ENCODE measurements at regions not wholly inside any gene's neighbourhood (a gene's known extent, or its start where the extent isn't known, plus 50 kb on each side); places are given as distances from the start of the nearest gene placed in this dataset.
"Not testable (repeated sequence)": the region's sequence is repeated elsewhere in the genome, so short reads cannot be mapped to it uniquely, and the experiment has no call there.

DNA sequence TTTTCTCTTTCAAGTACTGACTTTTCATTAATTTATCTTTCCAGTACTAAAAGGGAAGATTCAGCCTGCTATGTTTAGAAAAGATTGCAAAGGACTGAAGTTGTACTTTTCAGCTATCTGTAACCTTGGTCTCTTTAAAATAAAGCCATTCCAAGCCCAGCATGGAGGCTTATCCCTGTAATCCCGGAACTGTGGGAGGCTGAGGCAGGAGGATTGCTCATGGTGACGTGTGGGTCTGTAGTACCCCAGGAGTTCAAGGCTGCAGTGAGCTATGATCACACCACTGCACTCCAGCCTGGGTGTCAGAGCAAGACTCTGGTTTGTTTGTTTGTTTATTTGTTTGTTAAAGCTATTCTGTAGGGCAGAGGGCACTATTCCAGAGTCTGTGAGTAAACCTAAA lies 50.6 kb upstream of the TMEM170B start:
- no peak for DNase-seq (ENCODE audit: low read depth in 2 of 3, low spot score in 2 of 3)

GRCh38 chr6:11486486-11486885 lies 51.1 kb upstream of the TMEM170B start:
- no peak for DNase-seq (ENCODE audit: low read depth in 2 of 3, low spot score in 2 of 3)

DNA sequence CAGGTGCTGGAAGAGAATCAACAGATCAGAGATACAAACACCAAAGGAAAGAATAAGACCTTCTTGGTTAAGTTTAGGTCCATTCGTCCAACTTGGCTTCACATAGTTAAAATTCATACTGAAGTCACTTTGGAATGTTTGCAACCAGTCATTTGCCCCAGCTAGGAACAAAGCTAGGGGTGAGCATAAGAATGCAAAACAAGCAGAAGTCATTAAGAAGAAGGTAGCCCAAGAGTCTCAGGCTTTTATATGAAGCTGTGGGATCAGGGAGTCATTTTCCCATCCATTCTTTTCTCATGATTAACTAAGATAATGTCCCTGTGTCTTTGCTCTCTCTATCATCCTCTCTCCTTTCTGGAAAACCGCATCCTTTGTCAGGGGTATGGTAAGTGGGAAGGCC lies 51.5 kb upstream of the TMEM170B start:
- DNase-seq (ENCODE audit: low read depth in 2 of 3, low spot score in 2 of 3) = no peak

GRCh38 chr6:11485271-11485670 lies 52.3 kb upstream of the TMEM170B start:
- no peak for DNase-seq (ENCODE audit: low read depth in 2 of 3, low spot score in 2 of 3)

GRCh38 chr6:11484441-11484840 lies 53.1 kb upstream of the TMEM170B start:
- no peak for DNase-seq (ENCODE audit: low read depth in 2 of 3, low spot score in 2 of 3)

DNA sequence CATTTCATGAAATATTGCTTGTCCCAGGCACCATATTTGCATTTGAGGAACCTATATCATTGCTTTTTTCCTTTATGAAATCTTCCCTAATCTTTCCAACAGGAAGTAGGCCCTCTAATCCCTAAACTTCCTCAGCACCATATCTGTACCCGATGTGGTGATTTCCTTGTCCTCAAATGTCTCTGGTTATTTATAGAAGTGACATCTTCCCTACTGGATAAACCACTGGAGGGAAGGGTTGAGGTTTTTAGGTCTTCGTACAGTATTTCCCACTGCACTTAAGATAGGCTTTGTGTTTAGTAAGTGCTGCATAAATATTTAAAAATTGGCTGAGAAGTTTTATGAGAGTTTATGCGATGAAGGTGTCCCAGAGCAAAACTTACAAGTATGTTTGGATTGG lies 54.9 kb upstream of the TMEM170B start:
- no peak for DNase-seq (ENCODE audit: low read depth in 2 of 3, low spot score in 2 of 3)

- DNase-seq (ENCODE audit: low read depth in 2 of 3, low spot score in 2 of 3) = no peak
Observed at GRCh38 chr6:11480541-11480940, 57.0 kb upstream of the TMEM170B start.

DNA sequence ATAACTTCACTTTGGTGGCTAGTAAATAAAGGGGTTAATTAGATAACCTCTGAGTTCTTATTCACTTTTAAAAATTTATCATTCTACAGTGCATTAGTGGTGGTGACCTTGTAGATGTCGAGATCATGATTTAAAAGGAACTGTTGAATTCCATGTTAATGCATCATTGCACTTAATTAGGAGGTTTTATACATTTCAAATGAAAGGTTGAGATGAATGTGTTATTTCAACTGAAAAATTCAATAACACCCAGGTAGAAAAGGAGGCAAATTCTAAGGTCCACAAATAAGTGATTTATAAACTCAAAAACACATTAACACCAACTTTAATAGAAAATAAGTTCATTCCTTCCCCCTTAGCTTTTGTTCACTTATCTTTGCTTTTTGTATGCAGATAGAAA lies 58.3 kb upstream of the TMEM170B start:
- DNase-seq (ENCODE audit: low read depth in 2 of 3, low spot score in 2 of 3) = no peak

DNA sequence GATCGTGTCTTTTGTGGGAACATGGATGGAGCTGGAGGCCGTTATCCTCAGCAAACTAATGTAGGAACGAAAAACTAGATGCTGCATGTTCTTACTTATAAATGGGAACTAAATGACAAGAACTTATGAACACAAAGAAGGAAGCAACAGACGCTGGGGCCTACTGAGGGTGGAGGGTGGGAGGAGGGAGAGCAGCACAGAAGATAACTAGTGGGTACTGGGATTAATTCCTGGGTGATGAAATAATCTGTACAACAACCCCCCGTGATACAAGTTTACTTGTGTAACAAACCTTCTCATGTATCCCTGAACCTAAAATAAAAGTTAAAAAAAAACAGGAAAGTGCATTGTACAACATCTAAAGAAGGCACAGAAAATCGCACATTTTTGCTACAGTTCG lies 59.0 kb upstream of the TMEM170B start:
- DNase-seq (ENCODE audit: low read depth in 2 of 3, low spot score in 2 of 3) = no peak

- no peak for DNase-seq (ENCODE audit: low read depth in 2 of 3, low spot score in 2 of 3)
Observed at GRCh38 chr6:11475016-11475415, 62.5 kb upstream of the TMEM170B start.

DNA sequence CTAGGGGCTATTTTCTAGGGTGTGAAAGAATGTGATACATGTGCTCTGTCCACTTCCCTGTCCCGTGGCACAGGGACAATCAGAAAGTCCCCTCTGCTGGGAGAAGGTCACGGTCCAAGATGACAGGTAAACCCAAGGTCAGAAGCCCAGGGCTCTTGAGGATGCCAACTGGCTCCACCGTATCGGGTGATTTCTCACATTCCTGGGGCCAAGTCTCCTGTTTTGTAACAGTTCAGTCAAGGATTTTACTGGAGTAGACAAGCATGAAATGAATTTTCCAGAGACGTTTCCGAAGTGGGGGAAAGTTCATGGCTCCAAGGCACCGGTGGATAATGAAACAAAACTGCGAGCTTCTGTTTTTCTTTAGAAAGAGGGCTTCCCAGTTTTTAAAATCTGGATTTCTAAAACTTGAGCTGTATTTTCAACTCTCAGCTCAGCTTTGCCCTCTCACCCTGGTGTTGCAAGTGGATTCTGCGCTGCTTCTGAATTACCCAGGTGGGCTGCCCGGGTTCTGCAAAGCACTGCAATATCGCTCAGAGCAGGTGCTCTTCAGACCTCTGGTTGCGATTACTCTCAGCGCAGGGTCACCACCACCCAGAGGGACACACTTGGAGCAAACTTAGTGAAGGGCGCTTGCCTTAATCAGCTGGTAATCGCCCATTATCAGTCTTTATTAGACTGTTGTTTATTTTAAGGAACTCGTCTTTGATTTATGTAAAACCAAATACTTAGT lies 64.4 kb upstream of the TMEM170B start:
- DNase-seq (ENCODE audit: low read depth in 2 of 3, low spot score in 2 of 3) = no peak

- DNase-seq (ENCODE audit: low read depth in 2 of 3, low spot score in 2 of 3) = no peak
Observed at GRCh38 chr6:11471261-11471660, 66.3 kb upstream of the TMEM170B start.

DNA sequence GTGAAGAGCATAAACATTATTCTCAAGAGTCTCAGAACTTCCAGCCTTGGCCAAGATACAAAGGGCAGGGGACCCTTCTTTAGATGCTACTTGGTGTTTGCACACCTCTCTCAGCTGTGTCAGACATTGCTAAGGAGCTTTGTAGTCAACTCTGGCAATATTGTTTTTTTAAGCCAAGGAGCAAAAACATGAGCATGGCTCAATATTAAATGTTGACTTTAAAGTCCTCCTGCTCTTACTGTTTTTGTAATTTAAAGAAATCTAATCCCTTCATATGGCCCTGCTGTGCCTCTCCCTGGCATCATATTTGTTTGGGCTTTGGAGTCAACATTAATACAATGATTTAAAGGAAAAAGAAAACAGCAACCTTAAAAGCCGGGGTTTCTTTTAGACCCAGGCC lies 67.9 kb upstream of the TMEM170B start:
- no peak for DNase-seq (ENCODE audit: low read depth in 2 of 3, low spot score in 2 of 3)

GRCh38 chr6:11468271-11468670 lies 69.3 kb upstream of the TMEM170B start:
- not testable (repeated sequence) for DNase-seq (ENCODE audit: low read depth in 2 of 3, low spot score in 2 of 3)

GRCh38 chr6:11467364-11467763 lies 70.2 kb upstream of the TMEM170B start:
- DNase-seq (ENCODE audit: low read depth in 2 of 3, low spot score in 2 of 3) = no peak

- no peak for DNase-seq (ENCODE audit: low read depth in 2 of 3, low spot score in 2 of 3)
Observed at GRCh38 chr6:11463398-11463780, 74.2 kb upstream of the TMEM170B start.

DNA sequence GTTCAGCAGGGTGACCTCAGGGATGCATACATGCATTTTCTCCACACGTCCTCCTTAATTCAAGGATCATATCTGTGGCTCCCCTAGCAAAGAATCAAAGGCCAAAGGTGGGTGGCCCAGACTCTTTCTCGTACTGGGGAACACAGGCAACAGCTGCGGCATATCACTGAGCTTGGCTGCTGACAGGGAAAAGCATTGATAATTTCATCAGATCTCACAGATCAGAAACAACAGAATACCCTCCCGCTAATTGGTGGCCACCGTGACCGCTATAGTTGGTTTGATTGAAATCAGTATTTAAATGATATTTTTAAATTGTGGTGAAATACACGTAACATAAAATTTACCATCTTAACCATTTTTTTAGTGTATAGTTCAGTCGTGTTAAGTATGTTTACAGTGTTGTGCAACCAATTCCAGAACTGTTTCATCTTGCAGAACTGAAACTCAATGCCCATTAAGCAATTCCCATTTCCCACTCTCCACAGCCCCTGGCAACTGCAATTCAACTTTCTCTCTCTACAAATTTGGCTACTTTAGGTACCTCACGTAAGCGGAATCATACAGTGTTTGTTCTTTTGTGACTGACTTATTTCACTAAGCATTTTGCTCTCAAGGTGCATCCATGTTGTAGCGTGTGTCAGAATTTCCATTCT lies 74.7 kb upstream of the TMEM170B start:
- DNase-seq (ENCODE audit: low read depth in 2 of 3, low spot score in 2 of 3) = no peak

DNA sequence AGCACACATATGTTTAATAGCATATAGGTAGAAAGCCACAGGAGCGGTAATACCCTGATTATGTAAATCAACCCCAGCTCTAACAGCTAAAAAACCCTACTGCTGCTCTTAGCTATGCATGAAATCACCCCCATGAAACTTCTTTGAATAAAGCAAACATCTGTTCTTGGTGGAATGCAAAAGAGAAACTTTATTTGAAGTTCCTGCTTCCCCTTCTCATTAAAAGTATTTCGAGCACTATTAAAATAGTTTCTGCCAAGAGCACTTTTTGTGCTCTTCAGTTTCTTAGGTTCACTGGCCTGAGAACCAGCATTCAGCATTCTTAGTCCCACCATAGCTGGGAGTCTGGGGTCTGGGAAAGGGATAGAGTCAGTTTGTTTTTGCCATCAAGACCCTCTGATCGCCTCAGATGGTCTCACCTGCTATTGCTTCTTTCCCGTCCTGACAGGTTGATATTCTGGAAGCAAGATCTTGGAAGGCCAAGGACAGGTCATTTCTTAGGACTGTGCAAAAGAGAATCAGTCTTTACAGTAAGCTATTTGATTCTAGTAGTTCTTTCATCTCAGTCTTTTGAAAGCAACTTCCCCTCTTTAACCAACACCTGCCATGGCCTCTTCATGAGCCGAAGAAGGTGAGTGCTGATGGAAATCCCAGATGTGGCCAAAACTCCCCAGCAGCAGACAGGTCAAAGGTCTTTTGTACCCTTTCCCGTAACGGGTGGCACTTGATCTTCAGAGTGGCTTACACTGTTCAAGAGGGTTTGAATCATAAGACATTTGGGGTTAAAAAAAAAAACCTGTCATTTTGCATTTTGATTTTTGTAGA lies 76.5 kb upstream of the TMEM170B start:
- no peak for DNase-seq (ENCODE audit: low read depth in 2 of 3, low spot score in 2 of 3)

DNA sequence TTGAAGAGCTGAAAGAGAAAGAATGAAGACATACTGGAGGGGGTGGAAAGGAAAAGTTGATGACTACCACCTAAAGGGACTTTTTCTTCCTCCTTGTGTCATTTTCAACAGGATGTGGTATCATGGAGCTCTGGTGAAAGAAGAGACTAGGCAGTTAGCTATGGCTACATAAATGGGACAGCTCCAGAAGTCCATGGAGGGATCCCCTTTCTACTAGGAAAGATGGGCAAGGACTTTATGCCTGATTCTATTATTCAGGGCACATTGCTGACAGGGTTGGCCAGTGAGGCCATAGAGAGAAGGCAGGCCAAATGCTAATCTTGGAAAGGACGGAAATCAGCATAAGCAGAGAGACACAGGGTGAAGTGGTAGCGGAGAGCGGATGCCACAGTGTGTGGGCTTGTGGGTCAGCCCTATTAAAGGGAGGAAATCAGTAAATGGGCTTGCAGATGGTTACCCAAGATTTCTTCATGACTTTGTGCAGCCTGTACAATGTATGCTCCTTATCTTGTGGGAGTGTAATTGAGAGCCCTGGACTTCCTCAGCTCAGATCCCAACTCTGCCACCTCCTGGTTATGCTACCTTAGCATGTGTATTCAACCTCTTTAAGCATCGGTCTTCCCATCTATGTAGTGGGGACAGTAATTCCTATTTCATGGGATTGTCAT lies 77.4 kb upstream of the TMEM170B start:
- DNase-seq (ENCODE audit: low read depth in 2 of 3, low spot score in 2 of 3) = no peak

DNA sequence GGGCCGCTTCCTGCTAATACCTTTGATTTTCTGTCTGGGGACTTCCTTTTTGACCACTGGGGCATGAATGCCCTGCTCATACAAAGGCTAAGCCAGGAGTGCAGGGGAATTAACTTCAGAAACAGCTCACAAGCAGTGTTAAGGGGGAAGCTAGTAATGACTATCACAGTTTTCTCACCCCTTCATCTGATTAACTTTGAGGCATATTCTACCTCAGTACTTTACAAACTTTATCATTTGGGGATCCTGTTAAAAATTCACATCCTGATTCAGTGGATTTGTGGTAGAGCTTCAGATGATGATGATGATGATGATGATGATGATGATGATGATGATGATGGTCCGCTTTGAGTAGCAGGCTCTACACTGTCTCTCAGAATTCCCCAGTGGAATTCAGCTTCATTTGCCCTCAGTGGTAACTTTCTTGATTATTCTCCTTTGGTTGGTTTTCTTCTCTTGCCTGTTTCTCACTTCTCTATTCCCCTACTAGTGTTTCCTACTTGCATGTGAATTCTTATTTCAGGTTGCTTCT lies 78.4 kb upstream of the TMEM170B start:
- no peak for DNase-seq (ENCODE audit: low read depth in 2 of 3, low spot score in 2 of 3)

DNA sequence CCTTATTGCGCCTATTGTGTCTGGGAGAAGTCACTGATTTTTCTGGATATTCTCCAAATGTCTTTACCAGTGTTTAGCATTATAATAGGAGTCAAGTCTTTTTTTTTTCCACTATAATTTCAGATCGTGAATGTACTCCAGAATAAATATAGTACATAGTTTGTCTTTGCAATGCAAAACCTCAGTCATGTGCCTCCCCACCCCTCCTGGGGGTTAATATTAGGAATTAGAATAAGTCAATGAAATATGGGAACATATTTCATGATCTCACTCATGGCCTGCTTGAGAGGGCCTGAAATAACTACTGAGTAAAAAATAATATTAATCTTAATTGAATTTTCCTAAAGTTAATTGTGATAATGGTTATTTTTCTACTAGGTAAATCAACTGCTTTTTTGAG lies 79.0 kb upstream of the TMEM170B start:
- no peak for DNase-seq (ENCODE audit: low read depth in 2 of 3, low spot score in 2 of 3)
